ENCODE measurements at regions not wholly inside any gene's neighbourhood (a gene's known extent, or its start where the extent isn't known, plus 50 kb on each side); places are given as distances from the start of the nearest gene placed in this dataset.
"Not testable (repeated sequence)": the region's sequence is repeated elsewhere in the genome, so short reads cannot be mapped to it uniquely, and the experiment has no call there.

- no peak for DNase-seq (ENCODE audit: low read depth, low spot score)
- in situ Hi-C loops (cut with HindIII; ENCODE audit: low pct_unique_long_range_greater_than_20kb, low sequenced_read_pairs): no loop called here
Observed at GRCh38 chr6:121731381-121731780, 295.9 kb downstream of the GJA1 start.

GRCh38 chr6:121732641-121733040, 297.2 kb downstream of the GJA1 start:
- BruUV-seq (replicated peaks): no TSS peak
- ChIA-PET CTCF (no interaction called here), POLR2A (no interaction called here)
- DNase-seq (ENCODE audit: low read depth, low spot score) (no peak), ATAC-seq (no peak)
- no peaks in the 10 kb centered on the region for H3K9me3 ChIP-seq (ENCODE audit: control insufficient read depth, insufficient read depth, low read depth, low read length)
- intact Hi-C loops (cut with micrococcal nuclease; ENCODE audit: unreplicated experiment): no loop called here
- no peaks in the 10 kb centered on the region for H3K36me3 ChIP-seq (ENCODE audit: control insufficient read depth, insufficient read depth, low read length)
- H3K4me3 ChIP-seq (ENCODE audit: low read depth in 2 of 2, low read length in 2 of 2): no peak overlapping the region
- H3K4me1 ChIP-seq (ENCODE audit: control insufficient read depth, insufficient read depth, low read length): no peaks in the 10 kb centered on the region
- in situ Hi-C loops (cut with HindIII; ENCODE audit: low pct_unique_long_range_greater_than_20kb, low sequenced_read_pairs): no loop called here
- TF ChIP-seq SIN3A (IDR thresholded peaks at IDR 0.05; ENCODE audit: borderline replicate concordance, insufficient read depth, low read depth, low read length) (no peak), POLR2AphosphoS5 (IDR thresholded peaks at IDR 0.05; ENCODE audit: low read depth, low read length) (no peak)
- no peaks in the 10 kb centered on the region for H3K27me3 ChIP-seq (ENCODE audit: control insufficient read depth, insufficient read depth, low read length)
- no peak overlapping the region for H3K27ac ChIP-seq (ENCODE audit: low read length)

More at GRCh38 chr6:121731381-121731780, 295.9 kb downstream of the GJA1 start:
- no peaks in the 10 kb centered on the region for H3K9me3 ChIP-seq (ENCODE audit: control insufficient read depth, insufficient read depth, low read depth, low read length)
- ChIA-PET CTCF (no interaction called here), POLR2A (no interaction called here)
- H3K4me3 ChIP-seq (ENCODE audit: low read depth in 2 of 2, low read length in 2 of 2): no peak overlapping the region
- H3K27me3 ChIP-seq (ENCODE audit: control insufficient read depth, insufficient read depth, low read length): no peaks in the 10 kb centered on the region
- H3K4me1 ChIP-seq (ENCODE audit: control insufficient read depth, insufficient read depth, low read length): no peaks in the 10 kb centered on the region
- H3K36me3 ChIP-seq (ENCODE audit: control insufficient read depth, insufficient read depth, low read length): no peaks in the 10 kb centered on the region
- ATAC-seq: no peak
- BruUV-seq (replicated peaks): no TSS peak
- TF ChIP-seq REST (IDR thresholded peaks at IDR 0.05; ENCODE audit: insufficient read depth in 1 of 2, low read depth in 2 of 2, low read length in 1 of 2) (no peak), CTCF (IDR thresholded peaks at IDR 0.05) (no peak), SIN3A (IDR thresholded peaks at IDR 0.05; ENCODE audit: borderline replicate concordance, insufficient read depth, low read depth, low read length) (no peak), POLR2AphosphoS5 (IDR thresholded peaks at IDR 0.05; ENCODE audit: low read depth, low read length) (no peak), TCF7L2 (IDR thresholded peaks at IDR 0.05; ENCODE audit: low read depth, low read length) (no peak)
- no peak overlapping the region for H3K27ac ChIP-seq (ENCODE audit: low read length)
- intact Hi-C loops (cut with micrococcal nuclease; ENCODE audit: unreplicated experiment): no loop called here

- no peaks in the 10 kb centered on the region for H3K36me3 ChIP-seq (ENCODE audit: control insufficient read depth, insufficient read depth, low read length)
- ChIA-PET POLR2A (no interaction called here), CTCF (no interaction called here)
- H3K27ac ChIP-seq (ENCODE audit: low read length): no peak overlapping the region
- H3K4me3 ChIP-seq (ENCODE audit: low read depth in 2 of 2, low read length in 2 of 2): no peak overlapping the region
- no peaks in the 10 kb centered on the region for H3K9me3 ChIP-seq (ENCODE audit: control insufficient read depth, insufficient read depth, low read depth, low read length)
- DNase-seq (ENCODE audit: low read depth, low spot score) (no peak), ATAC-seq (no peak)
- BruUV-seq (replicated peaks): no TSS peak
- intact Hi-C loops (cut with micrococcal nuclease; ENCODE audit: unreplicated experiment) (no loop called here), in situ Hi-C loops (cut with HindIII; ENCODE audit: low pct_unique_long_range_greater_than_20kb, low sequenced_read_pairs) (no loop called here)
- TF ChIP-seq CTCF (IDR thresholded peaks at IDR 0.05) (no peak), TCF7L2 (IDR thresholded peaks at IDR 0.05; ENCODE audit: low read depth, low read length) (no peak), POLR2AphosphoS5 (IDR thresholded peaks at IDR 0.05; ENCODE audit: low read depth, low read length) (no peak), SIN3A (IDR thresholded peaks at IDR 0.05; ENCODE audit: borderline replicate concordance, insufficient read depth, low read depth, low read length) (no peak), REST (IDR thresholded peaks at IDR 0.05; ENCODE audit: insufficient read depth in 1 of 2, low read depth in 2 of 2, low read length in 1 of 2) (no peak)
- H3K4me1 ChIP-seq (ENCODE audit: control insufficient read depth, insufficient read depth, low read length): no peaks in the 10 kb centered on the region
- no peaks in the 10 kb centered on the region for H3K27me3 ChIP-seq (ENCODE audit: control insufficient read depth, insufficient read depth, low read length)
Observed at GRCh38 chr6:121733234-121733633, 297.8 kb downstream of the GJA1 start.

- BruUV-seq (replicated peaks); H3K27ac ChIP-seq (ENCODE audit: low read length); DNase-seq (ENCODE audit: low read depth, low spot score); H3K9me3 ChIP-seq (ENCODE audit: control insufficient read depth, insufficient read depth, low read depth, low read length); ATAC-seq; intact Hi-C loops (cut with micrococcal nuclease; ENCODE audit: unreplicated experiment); CTCF ChIA-PET; in situ Hi-C loops (cut with HindIII; ENCODE audit: low pct_unique_long_range_greater_than_20kb, low sequenced_read_pairs); H3K4me1 ChIP-seq (ENCODE audit: control insufficient read depth, insufficient read depth, low read length); H3K36me3 ChIP-seq (ENCODE audit: control insufficient read depth, insufficient read depth, low read length); POLR2A ChIA-PET; H3K4me3 ChIP-seq (ENCODE audit: low read depth in 2 of 2, low read length in 2 of 2); H3K27me3 ChIP-seq (ENCODE audit: control insufficient read depth, insufficient read depth, low read length): not testable (repeated sequence)
Observed at GRCh38 chr6:121740188-121740587, 304.7 kb downstream of the GJA1 start.

Data from Panc1 (cell line).